RWPE2 (cell line): ENCODE measurements at regions not wholly inside any gene's neighbourhood (a gene's known extent, or its start where the extent isn't known, plus 50 kb on each side); places are given as distances from the start of the nearest gene placed in this dataset.
"Not testable (repeated sequence)": the region's sequence is repeated elsewhere in the genome, so short reads cannot be mapped to it uniquely, and the experiment has no call there.

Experiments used
- ATAC-seq: fragments of 200-7000 bp; cut with Tn5 transposase; 3 replicates; pipeline ENCODE4 v1.9.1; 2021; ENCODE audit warnings: low read depth
- DNase-seq: peaks from one replicate; pipeline ENCODE4 v3.0.0-alpha.2; 2020; ENCODE audit warnings: low spot score
- H3K27ac ChIP-seq: fragments of 450-650 bp; 2 replicates; pipeline ENCODE4 v1.5.1; 2017; ENCODE audit warnings: mild to moderate bottlenecking; ENCODE audit not compliant: poor library complexity, severe bottlenecking
- H3K27me3 ChIP-seq: fragments of 250-450 bp; sonication (Bioruptor Pico); 2 replicates; pipeline ENCODE4 v1.5.1; 2021; ENCODE audit warnings: mild to moderate bottlenecking, moderate library complexity; ENCODE audit not compliant: insufficient read depth, poor library complexity, severe bottlenecking
- H3K36me3 ChIP-seq: fragments of 250-450 bp; sonication (Bioruptor Pico); 2 replicates; pipeline ENCODE4 v1.5.1; 2020; ENCODE audit warnings: low read depth, mild to moderate bottlenecking, moderate library complexity
- H3K4me1 ChIP-seq: fragments of 250-450 bp; sonication (Bioruptor Pico); 2 replicates; pipeline ENCODE4 v1.5.1; 2021; ENCODE audit warnings: mild to moderate bottlenecking, moderate library complexity; ENCODE audit not compliant: insufficient read depth, poor library complexity, severe bottlenecking
- H3K4me3 ChIP-seq: fragments of 250-450 bp; sonication (Bioruptor Pico); 2 replicates; pipeline ENCODE4 v1.5.1; 2021; ENCODE audit warnings: mild to moderate bottlenecking, moderate library complexity; ENCODE audit not compliant: severe bottlenecking
- H3K9me3 ChIP-seq: fragments of 250-450 bp; sonication (Bioruptor Pico); 2 replicates; pipeline ENCODE4 v1.5.1; 2021; ENCODE audit warnings: mild to moderate bottlenecking, moderate library complexity; ENCODE audit not compliant: severe bottlenecking
- TF ChIP-seq, protein P1 (sequence below): fragments of 450-650 bp; IDR thresholded peaks from one replicate; pipeline ENCODE4 v1.5.1; 2017; ENCODE audit warnings: mild to moderate bottlenecking, moderate library complexity; ENCODE audit not compliant: poor library complexity, severe bottlenecking

DNA sequence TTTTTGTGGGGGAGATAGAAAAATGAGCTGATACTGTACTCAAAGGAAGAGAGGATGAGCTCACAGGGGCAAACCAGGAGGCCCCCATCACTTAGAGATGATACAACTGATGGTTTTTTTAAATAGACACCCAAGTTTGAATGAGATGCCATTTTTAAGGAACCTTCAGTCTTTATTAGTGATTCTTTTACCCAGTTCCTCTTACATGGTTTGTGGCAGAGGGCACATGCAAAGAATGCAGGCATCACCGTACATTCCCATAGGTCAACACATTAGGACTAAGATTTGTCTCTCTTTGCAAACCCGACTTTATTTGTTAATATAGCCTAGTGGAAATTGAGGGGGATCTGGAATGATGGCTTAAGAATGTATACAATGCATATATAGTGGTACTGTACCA lies 250.9 kb downstream of the ASXL3 start:
- Histone ChIP-seq H3K4me1 (no peaks in the 10 kb centered on the region), H3K36me3 (no peaks in the 10 kb centered on the region), H3K9me3 (no peaks in the 10 kb centered on the region), H3K4me3 (no peak overlapping the region), H3K27ac (no peak overlapping the region), H3K27me3 (no peaks in the 10 kb centered on the region)
- ATAC-seq (no peak), DNase-seq (no peak)
- TF ChIP-seq, protein P1, sequence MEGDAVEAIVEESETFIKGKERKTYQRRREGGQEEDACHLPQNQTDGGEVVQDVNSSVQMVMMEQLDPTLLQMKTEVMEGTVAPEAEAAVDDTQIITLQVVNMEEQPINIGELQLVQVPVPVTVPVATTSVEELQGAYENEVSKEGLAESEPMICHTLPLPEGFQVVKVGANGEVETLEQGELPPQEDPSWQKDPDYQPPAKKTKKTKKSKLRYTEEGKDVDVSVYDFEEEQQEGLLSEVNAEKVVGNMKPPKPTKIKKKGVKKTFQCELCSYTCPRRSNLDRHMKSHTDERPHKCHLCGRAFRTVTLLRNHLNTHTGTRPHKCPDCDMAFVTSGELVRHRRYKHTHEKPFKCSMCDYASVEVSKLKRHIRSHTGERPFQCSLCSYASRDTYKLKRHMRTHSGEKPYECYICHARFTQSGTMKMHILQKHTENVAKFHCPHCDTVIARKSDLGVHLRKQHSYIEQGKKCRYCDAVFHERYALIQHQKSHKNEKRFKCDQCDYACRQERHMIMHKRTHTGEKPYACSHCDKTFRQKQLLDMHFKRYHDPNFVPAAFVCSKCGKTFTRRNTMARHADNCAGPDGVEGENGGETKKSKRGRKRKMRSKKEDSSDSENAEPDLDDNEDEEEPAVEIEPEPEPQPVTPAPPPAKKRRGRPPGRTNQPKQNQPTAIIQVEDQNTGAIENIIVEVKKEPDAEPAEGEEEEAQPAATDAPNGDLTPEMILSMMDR: no peak

DNA sequence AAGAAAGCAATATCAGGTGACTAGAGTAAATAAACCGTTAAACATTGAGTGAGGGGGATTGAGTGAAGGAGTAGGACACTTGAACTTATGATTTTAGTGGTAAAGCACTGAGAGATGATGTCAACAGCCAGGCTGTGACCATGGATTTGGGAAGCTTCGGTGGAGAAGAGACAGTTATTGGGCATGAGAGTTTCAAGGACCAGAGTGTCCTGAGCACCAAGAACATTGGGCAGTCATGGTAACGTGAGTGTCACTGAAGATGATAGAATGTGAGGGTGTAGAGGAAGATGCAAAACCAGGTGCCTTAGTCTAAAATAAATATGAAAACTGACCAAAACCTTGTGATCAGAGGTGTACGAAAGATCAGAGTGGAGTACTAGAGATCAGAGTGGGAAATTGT lies 248.1 kb downstream of the ASXL3 start:
- H3K36me3 ChIP-seq: no peaks in the 10 kb centered on the region
- TF ChIP-seq, protein P1: no peak

DNA sequence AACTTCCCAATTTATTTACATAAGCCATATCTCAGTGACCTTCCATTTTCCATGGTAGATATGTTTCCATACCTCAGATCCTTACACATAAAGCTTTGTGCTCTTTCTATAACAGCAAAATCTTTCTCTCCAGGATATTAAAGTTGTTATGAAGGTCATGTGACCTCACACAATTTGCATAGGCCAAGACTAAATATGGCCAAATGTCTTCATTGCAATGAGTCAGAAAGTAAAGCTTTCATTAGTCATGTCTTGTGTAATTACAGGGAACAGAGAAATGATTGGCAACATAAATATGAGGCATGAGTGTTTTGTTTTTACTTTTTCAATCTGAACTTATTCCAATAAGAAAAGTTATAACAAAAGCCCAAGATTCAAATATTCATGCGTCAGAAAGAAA lies 243.5 kb downstream of the ASXL3 start:
- Histone ChIP-seq H3K4me1 (peaks cover 14% of the 10 kb centered on the region), H3K9me3 (no peaks in the 10 kb centered on the region), H3K4me3 (no peak overlapping the region), H3K27ac (peak overlapping the region; percentile 37), H3K27me3 (no peaks in the 10 kb centered on the region), H3K36me3 (no peaks in the 10 kb centered on the region)
- no peak for DNase-seq
- peak; percentile 82 for ATAC-seq
- TF ChIP-seq, protein P1: no peak

More for the DNA sequence above, 248.1 kb downstream of the ASXL3 start:
- H3K27me3 ChIP-seq: no peaks in the 10 kb centered on the region
- no peak for ATAC-seq
- no peak overlapping the region for H3K27ac ChIP-seq
- no peak for DNase-seq
- no peak overlapping the region for H3K4me3 ChIP-seq
- no peaks in the 10 kb centered on the region for H3K9me3 ChIP-seq
- H3K4me1 ChIP-seq: peaks cover 10% of the 10 kb centered on the region

DNA sequence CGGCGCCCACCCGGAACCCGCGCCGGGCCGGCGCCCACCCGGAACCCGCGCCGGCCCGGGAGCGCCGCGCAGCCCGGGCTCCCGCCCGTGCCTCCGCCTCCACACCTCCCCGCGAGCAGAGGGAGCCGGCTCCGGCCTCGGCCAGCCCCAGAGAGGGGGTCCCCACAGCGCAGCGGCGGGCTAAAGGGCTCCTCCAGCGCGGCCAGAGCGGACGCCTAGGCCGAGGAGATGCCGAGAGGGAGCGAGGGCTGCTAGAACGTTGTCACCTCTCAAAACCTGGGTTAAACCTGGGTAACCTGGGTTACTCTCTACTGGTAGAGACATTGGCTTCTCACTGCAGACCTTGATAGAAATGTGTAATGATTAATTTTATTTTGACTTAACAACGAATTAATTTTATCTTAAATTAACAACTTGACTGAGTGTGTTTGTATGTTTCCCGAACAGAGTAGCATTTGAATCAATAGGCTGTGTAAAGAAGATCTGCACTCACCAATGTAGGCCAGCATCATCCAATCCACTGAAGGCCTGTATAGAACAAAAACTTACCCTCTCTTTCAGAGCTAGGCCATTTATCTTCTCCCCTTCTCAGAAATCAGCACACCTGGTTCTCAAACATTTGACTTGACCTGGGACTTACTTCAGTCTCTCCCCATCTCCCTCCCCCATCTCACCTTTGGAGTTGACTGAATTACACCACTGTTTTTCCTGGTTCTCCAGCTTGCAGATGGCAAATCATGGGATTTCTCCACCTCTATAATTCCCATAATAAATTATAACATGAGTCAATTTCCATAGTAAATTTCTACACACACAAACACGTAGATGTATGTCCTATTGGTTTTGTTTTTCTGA lies 242.7 kb downstream of the ASXL3 start:
- no peak for DNase-seq
- H3K27ac ChIP-seq: peak overlapping the region; percentile 37
- peaks cover 14% of the 10 kb centered on the region for H3K4me1 ChIP-seq
- H3K4me3 ChIP-seq: no peak overlapping the region
- TF ChIP-seq, protein P1: no peak
- H3K36me3 ChIP-seq: no peaks in the 10 kb centered on the region
- ATAC-seq: no peak
- no peaks in the 10 kb centered on the region for H3K27me3 ChIP-seq
- H3K9me3 ChIP-seq: no peaks in the 10 kb centered on the region

DNA sequence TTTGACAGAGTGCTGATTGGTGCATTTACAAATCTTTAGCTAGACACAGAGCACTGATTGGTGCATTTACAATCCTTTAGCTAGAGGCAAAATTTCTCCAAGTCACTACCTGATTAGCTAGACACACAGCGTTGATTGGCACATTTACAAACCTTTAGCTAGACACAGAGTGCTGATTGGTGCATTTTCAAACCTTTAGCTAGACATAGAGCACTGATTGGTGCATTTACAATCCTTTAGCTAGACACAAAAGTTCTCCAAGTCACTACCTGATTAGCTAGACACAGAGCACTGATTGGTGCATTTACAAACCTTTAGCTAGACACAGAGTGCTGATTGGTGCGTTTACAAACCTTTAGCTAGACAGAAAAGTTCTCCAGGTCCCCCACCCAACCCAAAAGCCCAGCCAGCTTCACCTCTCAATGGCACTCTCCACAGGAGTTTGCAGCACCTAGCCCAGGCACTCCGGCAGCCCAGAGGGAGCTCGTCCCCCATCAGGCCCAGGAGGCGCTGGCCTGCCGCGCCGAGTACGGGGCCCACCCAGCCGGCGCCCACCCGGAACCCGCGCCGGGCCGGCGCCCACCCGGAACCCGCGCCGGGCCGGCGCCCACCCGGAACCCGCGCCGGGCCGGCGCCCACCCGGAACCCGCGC lies 241.8 kb downstream of the ASXL3 start:
- not testable (repeated sequence) for H3K36me3 ChIP-seq, ATAC-seq, H3K9me3 ChIP-seq, H3K4me3 ChIP-seq, DNase-seq, H3K27ac ChIP-seq, H3K27me3 ChIP-seq
- peaks cover 14% of the 10 kb centered on the region for H3K4me1 ChIP-seq
